ENCODE measurements at regions not wholly inside any gene's neighbourhood (a gene's known extent, or its start where the extent isn't known, plus 50 kb on each side); places are given as distances from the start of the nearest gene placed in this dataset.

DNA sequence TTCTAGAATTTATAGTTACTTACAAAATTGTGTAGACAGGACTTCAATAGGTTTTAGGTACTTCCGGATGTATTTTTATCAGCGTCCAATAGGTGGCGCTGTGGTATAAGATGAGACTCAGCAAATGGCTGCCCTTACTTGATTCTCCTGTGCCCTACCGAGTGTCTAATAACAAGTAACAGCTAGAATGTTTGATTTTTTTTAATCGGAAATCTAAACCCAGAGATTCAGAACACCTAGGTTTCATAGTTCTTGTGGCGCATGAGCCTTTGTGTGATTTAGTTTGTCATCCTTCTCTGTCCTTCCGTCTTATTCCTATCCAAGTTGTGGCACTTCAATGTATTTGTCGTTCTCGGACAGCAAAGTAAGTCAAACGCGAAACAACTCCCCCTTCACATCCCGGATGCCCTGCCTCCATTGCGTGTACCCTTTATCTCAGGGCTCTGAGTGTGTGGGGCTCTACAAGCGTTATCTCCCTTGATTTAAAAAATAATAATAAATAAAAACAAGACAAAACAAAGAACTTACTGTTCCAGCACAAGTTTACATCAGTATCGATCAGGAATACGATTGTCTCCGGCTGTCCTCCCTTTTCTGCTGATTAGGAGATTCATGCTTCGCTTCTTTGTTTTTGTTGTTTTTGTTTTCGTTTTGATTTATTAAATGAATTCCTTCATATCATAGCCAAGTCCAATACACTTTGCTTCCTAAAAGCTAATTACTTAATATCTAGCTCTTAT lies 50.7 kb upstream of the SLC30A5 start:
- peak; percentile 89 for DNase-seq
- Histone ChIP-seq H3K4me1 (ENCODE audit: control insufficient read depth, insufficient read depth, low read length) (no peaks in the 10 kb centered on the region), H3K27ac (ENCODE audit: low read depth, low read length) (no peak overlapping the region), H3K27me3 (ENCODE audit: control insufficient read depth, insufficient read depth, low read length, poor library complexity, severe bottlenecking) (no peaks in the 10 kb centered on the region), H3K9ac (ENCODE audit: extremely low read depth, low read length, poor library complexity, severe bottlenecking) (no peak overlapping the region), H3K36me3 (ENCODE audit: control insufficient read depth, insufficient read depth, low read length) (no peaks in the 10 kb centered on the region), H3K4me3 (ENCODE audit: low read length) (peak overlapping the region; percentile 72), H3K9me3 (ENCODE audit: control insufficient read depth, low read length) (no peaks in the 10 kb centered on the region)
- no peaks in the 10 kb centered on the region for H3K36me3 Mint-ChIP-seq (ENCODE audit: low read depth)
- H3K27me3 Mint-ChIP-seq (ENCODE audit: insufficient read depth), result peaks cover 6% of the 10 kb centered on the region
- H3K9me3 Mint-ChIP-seq, result peaks cover 4% of the 10 kb centered on the region
- WGBS, 2 experiments (ENCODE audit: insufficient coverage in 1 of 2, insufficient read length in 1 of 2), result 42 to 47% methylated on average over 10 to 18 of the region's 19 CpGs
- peaks cover 5% of the 10 kb centered on the region for H3K4me1 Mint-ChIP-seq
- H3K4me3 Mint-ChIP-seq, result peak overlapping the region; percentile 67
- TF ChIP-seq, protein P1, sequence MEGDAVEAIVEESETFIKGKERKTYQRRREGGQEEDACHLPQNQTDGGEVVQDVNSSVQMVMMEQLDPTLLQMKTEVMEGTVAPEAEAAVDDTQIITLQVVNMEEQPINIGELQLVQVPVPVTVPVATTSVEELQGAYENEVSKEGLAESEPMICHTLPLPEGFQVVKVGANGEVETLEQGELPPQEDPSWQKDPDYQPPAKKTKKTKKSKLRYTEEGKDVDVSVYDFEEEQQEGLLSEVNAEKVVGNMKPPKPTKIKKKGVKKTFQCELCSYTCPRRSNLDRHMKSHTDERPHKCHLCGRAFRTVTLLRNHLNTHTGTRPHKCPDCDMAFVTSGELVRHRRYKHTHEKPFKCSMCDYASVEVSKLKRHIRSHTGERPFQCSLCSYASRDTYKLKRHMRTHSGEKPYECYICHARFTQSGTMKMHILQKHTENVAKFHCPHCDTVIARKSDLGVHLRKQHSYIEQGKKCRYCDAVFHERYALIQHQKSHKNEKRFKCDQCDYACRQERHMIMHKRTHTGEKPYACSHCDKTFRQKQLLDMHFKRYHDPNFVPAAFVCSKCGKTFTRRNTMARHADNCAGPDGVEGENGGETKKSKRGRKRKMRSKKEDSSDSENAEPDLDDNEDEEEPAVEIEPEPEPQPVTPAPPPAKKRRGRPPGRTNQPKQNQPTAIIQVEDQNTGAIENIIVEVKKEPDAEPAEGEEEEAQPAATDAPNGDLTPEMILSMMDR (conservative IDR thresholded peaks at IDR 0.05), result peak; percentile 96
- peak overlapping the region; percentile 94 for H3K27ac Mint-ChIP-seq

DNA sequence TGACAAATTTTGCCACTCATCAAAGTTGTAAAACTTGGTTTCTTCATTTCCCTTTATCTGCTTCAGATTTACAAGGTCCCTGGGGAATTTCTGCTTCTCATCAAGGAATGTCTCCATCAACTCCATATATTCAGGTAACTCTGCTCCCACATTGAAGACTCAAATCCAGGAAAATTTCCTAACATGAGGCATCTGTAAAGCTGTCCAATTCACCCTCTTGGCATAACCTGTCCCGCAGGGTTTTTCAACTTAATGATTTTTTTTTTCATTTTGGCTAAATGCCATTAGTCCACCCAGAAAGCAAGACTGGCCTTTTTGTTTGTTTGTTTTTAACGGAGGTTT lies 50.2 kb upstream of the SLC30A5 start:
- DNase-seq, result no peak
- TF ChIP-seq, protein P1 (conservative IDR thresholded peaks at IDR 0.05), result no peak
- Histone ChIP-seq H3K9me3 (ENCODE audit: control insufficient read depth, low read length) (no peaks in the 10 kb centered on the region), H3K4me3 (ENCODE audit: low read length) (no peak overlapping the region), H3K36me3 (ENCODE audit: control insufficient read depth, insufficient read depth, low read length) (no peaks in the 10 kb centered on the region), H3K4me1 (ENCODE audit: control insufficient read depth, insufficient read depth, low read length) (no peaks in the 10 kb centered on the region), H3K9ac (ENCODE audit: extremely low read depth, low read length, poor library complexity, severe bottlenecking) (no peak overlapping the region), H3K27ac (ENCODE audit: low read depth, low read length) (no peak overlapping the region), H3K27me3 (ENCODE audit: control insufficient read depth, insufficient read depth, low read length, poor library complexity, severe bottlenecking) (no peaks in the 10 kb centered on the region)
- Mint-ChIP-seq H3K4me1 (peaks cover 5% of the 10 kb centered on the region), H3K27ac (peak overlapping the region; percentile 14), H3K27me3 (ENCODE audit: insufficient read depth) (peaks cover 6% of the 10 kb centered on the region), H3K9me3 (peaks cover 2% of the 10 kb centered on the region), H3K36me3 (ENCODE audit: low read depth) (no peaks in the 10 kb centered on the region), H3K4me3 (peak overlapping the region; percentile 67)
- 92 to 100% methylated on average over 2 of the region's 2 CpGs for WGBS, 2 experiments (ENCODE audit: insufficient coverage in 1 of 2, insufficient read length in 1 of 2)
